Testis (tissue), 2 donors: ENCODE measurements at regions not wholly inside any gene's neighbourhood (a gene's known extent, or its start where the extent isn't known, plus 50 kb on each side); places are given as distances from the start of the nearest gene placed in this dataset.

ENCODE experiments used
- CTCF ChIP-seq, 3 experiments: fragments of 450-650 bp in 2 of 3; fragments of 200-600 bp in 1 of 3; sonication (generic) in 1 of 3; IDR thresholded peaks; one replicate each; pipeline ENCODE4 v1.5.1; 2016 to 2019; ENCODE audit warnings: antibody characterized with exemption in 3 of 3, mild to moderate bottlenecking in 2 of 3, moderate library complexity in 1 of 3
- POLR2A ChIP-seq: fragments of 450-650 bp; IDR thresholded peaks from one replicate; pipeline ENCODE4 v1.6.1; 2017; ENCODE audit warnings: antibody characterized with exemption, mild to moderate bottlenecking, moderate library complexity

- TF ChIP-seq CTCF (IDR thresholded peaks at IDR 0.05) (no peak), POLR2A (no peak)
Observed at GRCh38 chr1:194338241-194338948, 1152.0 kb upstream of the B3GALT2 start.
